T1000 (cell line): ENCODE measurements at regions not wholly inside any gene's neighbourhood (a gene's known extent, or its start where the extent isn't known, plus 50 kb on each side); places are given as distances from the start of the nearest gene placed in this dataset.
"Not testable (repeated sequence)": the region's sequence is repeated elsewhere in the genome, so short reads cannot be mapped to it uniquely, and the experiment has no call there.

Experiments used
- DNase-seq: peaks from one replicate; lab custom pipeline; 2025; ENCODE audit warnings: mixed read lengths; lab: John Stamatoyannopoulos, UW

- no peak for DNase-seq
These were observed 918.0 kb downstream of the LTN1 start for GRCh38 chr21:28074676-28075075.

- DNase-seq, result no peak
These were observed 920.1 kb downstream of the LTN1 start for GRCh38 chr21:28072601-28073000.

- no peak for DNase-seq
These were observed 923.2 kb downstream of the LTN1 start for GRCh38 chr21:28069450-28069923.

GRCh38 chr21:28068455-28069358 lies 924.0 kb downstream of the LTN1 start:
- no peak for DNase-seq

- DNase-seq, result no peak
These were observed 925.9 kb downstream of the LTN1 start for GRCh38 chr21:28066596-28067387.

GRCh38 chr21:28066076-28066475 lies 926.6 kb downstream of the LTN1 start:
- DNase-seq, result no peak

- no peak for DNase-seq
These were observed 929.1 kb downstream of the LTN1 start for GRCh38 chr21:28063241-28064216.

GRCh38 chr21:28052956-28053355 lies 939.7 kb downstream of the LTN1 start:
- not testable (repeated sequence) for DNase-seq

- not testable (repeated sequence) for DNase-seq
These were observed 941.0 kb downstream of the LTN1 start for GRCh38 chr21:28051649-28052048.

GRCh38 chr21:28035692-28036091 lies 957.0 kb downstream of the LTN1 start:
- DNase-seq, result not testable (repeated sequence)

- not testable (repeated sequence) for DNase-seq
These were observed 957.8 kb downstream of the LTN1 start for GRCh38 chr21:28034916-28035315.

- not testable (repeated sequence) for DNase-seq
These were observed 958.3 kb downstream of the LTN1 start for GRCh38 chr21:28034334-28034733.

GRCh38 chr21:28032652-28033051 lies 960.0 kb downstream of the LTN1 start:
- not testable (repeated sequence) for DNase-seq

GRCh38 chr21:28031066-28031465 lies 961.6 kb downstream of the LTN1 start:
- not testable (repeated sequence) for DNase-seq

GRCh38 chr21:28025111-28025510 lies 967.6 kb downstream of the LTN1 start:
- DNase-seq, result no peak

GRCh38 chr21:28018741-28019669 lies 973.7 kb downstream of the LTN1 start:
- no peak for DNase-seq

- DNase-seq, result no peak
These were observed 974.5 kb downstream of the LTN1 start for GRCh38 chr21:28018213-28018612.

GRCh38 chr21:28016571-28016970 lies 976.1 kb downstream of the LTN1 start:
- DNase-seq, result no peak

GRCh38 chr21:28013123-28013522 lies 979.6 kb downstream of the LTN1 start:
- not testable (repeated sequence) for DNase-seq

GRCh38 chr21:28011970-28012369 lies 980.7 kb downstream of the LTN1 start:
- DNase-seq, result not testable (repeated sequence)
